ENCODE measurements at regions not wholly inside any gene's neighbourhood (a gene's known extent, or its start where the extent isn't known, plus 50 kb on each side); places are given as distances from the start of the nearest gene placed in this dataset.
"Not testable (repeated sequence)": the region's sequence is repeated elsewhere in the genome, so short reads cannot be mapped to it uniquely, and the experiment has no call there.

- no peak for DNase-seq
These were observed 313.9 kb upstream of the GLI3 start for GRCh38 chr7:42550706-42551470.

GRCh38 chr7:42549866-42550485 lies 313.0 kb upstream of the GLI3 start:
- no peak for DNase-seq

GRCh38 chr7:42548816-42549611 lies 312.0 kb upstream of the GLI3 start:
- no peak for DNase-seq

GRCh38 chr7:42545049-42545724 lies 308.2 kb upstream of the GLI3 start:
- no peak for DNase-seq

- DNase-seq, result no peak
These were observed 306.9 kb upstream of the GLI3 start for GRCh38 chr7:42543953-42544352.

- not testable (repeated sequence) for DNase-seq
These were observed 305.4 kb upstream of the GLI3 start for GRCh38 chr7:42542446-42542845.

GRCh38 chr7:42534441-42534840 lies 297.4 kb upstream of the GLI3 start:
- no peak for DNase-seq

GRCh38 chr7:42527004-42527403 lies 290.0 kb upstream of the GLI3 start:
- DNase-seq, result no peak

- DNase-seq, result no peak
These were observed 285.4 kb upstream of the GLI3 start for GRCh38 chr7:42522227-42522991.

GRCh38 chr7:42511027-42511426 lies 274.0 kb upstream of the GLI3 start:
- no peak for DNase-seq

- DNase-seq, result no peak
These were observed 269.1 kb upstream of the GLI3 start for GRCh38 chr7:42506097-42506496.

GRCh38 chr7:42502022-42502421 lies 265.0 kb upstream of the GLI3 start:
- no peak for DNase-seq

GRCh38 chr7:42495256-42495655 lies 258.2 kb upstream of the GLI3 start:
- no peak for DNase-seq

GRCh38 chr7:42494736-42495135 lies 257.7 kb upstream of the GLI3 start:
- DNase-seq, result no peak

- DNase-seq, result no peak
These were observed 257.2 kb upstream of the GLI3 start for GRCh38 chr7:42494199-42494710.

GRCh38 chr7:42493436-42494198 lies 256.6 kb upstream of the GLI3 start:
- no peak for DNase-seq

- DNase-seq, result no peak
These were observed 255.9 kb upstream of the GLI3 start for GRCh38 chr7:42492920-42493319.

GRCh38 chr7:42491106-42491505 lies 254.1 kb upstream of the GLI3 start:
- no peak for DNase-seq

GRCh38 chr7:42489299-42489698 lies 252.3 kb upstream of the GLI3 start:
- no peak for DNase-seq

- DNase-seq, result no peak
These were observed 248.3 kb upstream of the GLI3 start for GRCh38 chr7:42485301-42485766.

GRCh38 chr7:42483886-42484285 lies 246.9 kb upstream of the GLI3 start:
- no peak for DNase-seq

All from COR-L47 (cell line).